HCT116 (cell line): ENCODE measurements at regions not wholly inside any gene's neighbourhood (a gene's known extent, or its start where the extent isn't known, plus 50 kb on each side); places are given as distances from the start of the nearest gene placed in this dataset.

Source experiments
- ATAC-seq: fragments of 200-7000 bp; cut with Tn5 transposase; 2 replicates; pipeline ENCODE4 v1.9.1; 2020; ENCODE audit warnings: mild to moderate bottlenecking, moderate library complexity
- BruUV-seq: library from RNA; stranded (reverse); fragments of 400-500 nt; replicated peaks from 2 replicates; lab custom pipeline; 2021; lab: Mats Ljungman, UMichigan
- CTCF ChIA-PET: fragments of 300-600 bp; sonication (Branson Sonifier 250); formaldehyde crosslinking; loops from one replicate; lab custom pipeline; 2021; ENCODE audit warnings: antibody characterized with exemption; lab: Charles Lee
- POLR2A ChIA-PET: fragments of 300-600, 350-600 bp; sonication (Branson Sonifier 250); formaldehyde crosslinking; loops from one replicate; lab custom pipeline; 2021; ENCODE audit warnings: antibody characterized with exemption; lab: Charles Lee
- RAD21 ChIA-PET, 2 experiments: fragments of 300-600 bp; sonication (Branson Sonifier 250); formaldehyde crosslinking; loops; one replicate each; lab custom pipeline; 2023; ENCODE audit warnings: low total read pairs in 2 of 2; ENCODE audit not compliant: uncharacterized antibody in 2 of 2, unreplicated experiment in 2 of 2, low non-redundant PET in 1 of 2; lab: Charles Lee
- DNase-seq: peaks from one replicate; pipeline ENCODE4 v3.0.0-alpha.2; 2010; ENCODE audit warnings: low read depth, low spot score
- H2AFZ ChIP-seq: fragments of 200-600 bp; shearing (Covaris generic), sonication (generic); 2 replicates; pipeline ENCODE4 v1.6.1; 2017; ENCODE audit warnings: low read depth, mixed run types, mixed read lengths, antibody characterized with exemption, low read length; ENCODE audit not compliant: poor library complexity, severe bottlenecking
- H3K27ac ChIP-seq: 2 replicates; pipeline ENCODE4 v1.5.1; 2012; ENCODE audit warnings: low read depth, low read length
- H3K27me3 ChIP-seq: fragments of 200-600 bp; sonication (generic); 2 replicates; pipeline ENCODE4 v1.6.1; 2016; ENCODE audit warnings: mixed run types, low read length, mixed read lengths; ENCODE audit not compliant: insufficient read depth
- H3K36me3 ChIP-seq, 2 experiments: fragments of 200-500 bp in 1 of 2; fragments of 200-600 bp in 1 of 2; sonication (Bioruptor generic) in 1 of 2; sonication (generic) in 1 of 2; 2 replicates each; pipeline versions ENCODE4 v1.5.1 to v1.6.1; 2014 to 2016; ENCODE audit warnings: low read length in 2 of 2, inconsistent platforms in 1 of 2, mixed read lengths in 1 of 2, mixed run types in 1 of 2; ENCODE audit not compliant: insufficient read depth in 2 of 2, control insufficient read depth in 1 of 2
- H3K4me1 ChIP-seq, 2 experiments: fragments of 200-600 bp in 1 of 2; sonication (generic) in 1 of 2; 2 replicates each; pipeline versions ENCODE4 v1.5.1 to v1.6.1; 2012 to 2017; ENCODE audit warnings: low read length in 2 of 2, inconsistent platforms in 1 of 2, mild to moderate bottlenecking in 1 of 2, mixed read lengths in 1 of 2, mixed run types in 1 of 2, moderate library complexity in 1 of 2; ENCODE audit not compliant: insufficient read depth in 2 of 2, control insufficient read depth in 1 of 2
- H3K4me2 ChIP-seq: fragments of 200-600 bp; sonication (generic); 2 replicates; pipeline ENCODE4 v1.6.1; 2017; ENCODE audit warnings: mixed run types, low read length, mixed read lengths
- H3K4me3 ChIP-seq, 2 experiments: fragments of 200-600 bp in 1 of 2; sonication (generic) in 1 of 2; replicated peaks in 1 of 2; 2 replicates each; pipeline ENCODE4 v1.5.1; 2011 to 2016; ENCODE audit warnings: low read length in 2 of 2, control low read depth in 1 of 2, low read depth in 1 of 2, mild to moderate bottlenecking in 1 of 2, mixed read lengths in 1 of 2, mixed run types in 1 of 2
- H3K79me2 ChIP-seq: fragments of 200-600 bp; sonication (generic); 2 replicates; pipeline ENCODE4 v1.6.1; 2017; ENCODE audit warnings: mild to moderate bottlenecking, mixed run types, low read length, moderate library complexity, mixed read lengths; ENCODE audit not compliant: insufficient read depth
- H3K9ac ChIP-seq: fragments of 200-600 bp; sonication (generic); 2 replicates; pipeline ENCODE4 v1.6.1; 2016; ENCODE audit warnings: low read length, mixed read lengths
- H3K9me2 ChIP-seq: fragments of 200-600 bp; sonication (generic), shearing (Covaris generic); 2 replicates; pipeline ENCODE4 v1.6.1; 2017; ENCODE audit warnings: mixed run types, mild to moderate bottlenecking, moderate library complexity; ENCODE audit not compliant: insufficient read depth
- H3K9me3 ChIP-seq, 2 experiments: fragments of 200-500 bp in 1 of 2; fragments of 200-600 bp in 1 of 2; sonication (Bioruptor generic) in 1 of 2; sonication (generic) in 1 of 2; 2 replicates each; pipeline ENCODE4 v1.6.1; 2014 to 2017; ENCODE audit warnings: low read length in 2 of 2, mixed read lengths in 2 of 2, inconsistent platforms in 1 of 2, low read depth in 1 of 2, mild to moderate bottlenecking in 1 of 2, mixed run types in 1 of 2, moderate library complexity in 1 of 2; ENCODE audit not compliant: control insufficient read depth in 1 of 2, insufficient read depth in 1 of 2
- H4K20me1 ChIP-seq: fragments of 200-600 bp; sonication (generic), shearing (Covaris generic); 2 replicates; pipeline ENCODE4 v1.6.1; 2017; ENCODE audit warnings: mixed run types, mild to moderate bottlenecking, moderate library complexity; ENCODE audit not compliant: insufficient read depth
- CBX3 ChIP-seq: IDR thresholded peaks from 2 replicates; pipeline ENCODE4 v1.6.1; 2012; ENCODE audit warnings: low read depth
- CTCF ChIP-seq, 3 experiments: fragments of 200-600 bp in 1 of 3; sonication (generic) in 1 of 3; IDR thresholded peaks in 2 of 3; conservative IDR thresholded peaks in 1 of 3; 2 replicates each; pipeline ENCODE4 v1.5.1; 2012 to 2017; ENCODE audit warnings: low read depth in 2 of 3, low read length in 2 of 3, antibody characterized with exemption in 1 of 3, borderline replicate concordance in 1 of 3, control low read depth in 1 of 3, mild to moderate bottlenecking in 1 of 3, mixed read lengths in 1 of 3, mixed run types in 1 of 3, moderate library complexity in 1 of 3; ENCODE audit not compliant: insufficient read depth in 1 of 3
- ELF1 ChIP-seq: IDR thresholded peaks from 2 replicates; pipeline ENCODE4 v1.6.1; 2012; ENCODE audit warnings: low read depth, borderline replicate concordance
- FOSL1 ChIP-seq: IDR thresholded peaks from 2 replicates; pipeline ENCODE4 v1.6.1; 2012; ENCODE audit warnings: low read depth
- MAX ChIP-seq: IDR thresholded peaks from 2 replicates; pipeline ENCODE4 v1.6.1; 2012
- POLR2A ChIP-seq: IDR thresholded peaks from 2 replicates; pipeline ENCODE4 v1.7.0; 2011; ENCODE audit warnings: borderline replicate concordance; ENCODE audit not compliant: insufficient read depth, insufficient read length; ENCODE audit errors: extremely low read depth
- POLR2AphosphoS5 ChIP-seq: IDR thresholded peaks from 2 replicates; pipeline ENCODE4 v1.6.1; 2011; ENCODE audit warnings: mild to moderate bottlenecking, low read depth, low read length, moderate library complexity
- RAD21 ChIP-seq: IDR thresholded peaks from 2 replicates; pipeline ENCODE4 v1.6.1; 2012; ENCODE audit warnings: low read depth, mild to moderate bottlenecking
- SIN3A ChIP-seq: IDR thresholded peaks from 2 replicates; pipeline ENCODE4 v1.6.1; 2012; ENCODE audit warnings: low read depth
- SP1 ChIP-seq: IDR thresholded peaks from 2 replicates; pipeline ENCODE4 v1.6.1; 2012; ENCODE audit warnings: low read depth
- SRF ChIP-seq: IDR thresholded peaks from 2 replicates; pipeline ENCODE4 v1.6.1; 2012; ENCODE audit warnings: low read depth
- YY1 ChIP-seq: IDR thresholded peaks from 2 replicates; pipeline ENCODE4 v1.6.1; 2011; ENCODE audit warnings: low read length, low read depth, moderate library complexity, mild to moderate bottlenecking; ENCODE audit not compliant: insufficient replicate concordance; ENCODE audit errors: extremely low read depth
- ZBTB33 ChIP-seq: IDR thresholded peaks from 2 replicates; pipeline ENCODE4 v1.6.1; 2011; ENCODE audit warnings: mild to moderate bottlenecking, low read length, moderate library complexity; ENCODE audit not compliant: insufficient replicate concordance; ENCODE audit errors: extremely low read depth
- ZFX ChIP-seq: fragments of 450-650 bp; IDR thresholded peaks from 2 replicates; pipeline ENCODE4 v1.6.1; 2017
- ZNF274 ChIP-seq: fragments of 200-500 bp; sonication (Bioruptor generic); IDR thresholded peaks from 2 replicates; pipeline ENCODE4 v1.6.1; 2014; ENCODE audit warnings: mild to moderate bottlenecking, low read depth, low read length, inconsistent platforms
- intact Hi-C: fragments of 100-400 bp; cut with micrococcal nuclease; formaldehyde crosslinking; loops from 2 replicates; pipeline ENCODE4 v1.10.0; 2022

- Histone ChIP-seq H3K27me3 (no peaks in the 10 kb centered on the region), H3K4me3 (no peak overlapping the region), H3K9me2 (no peaks in the 10 kb centered on the region), H3K27ac (no peak overlapping the region), H3K4me2 (no peak overlapping the region), H3K4me1 (no peaks in the 10 kb centered on the region), H3K9ac (no peak overlapping the region), H3K79me2 (no peaks in the 10 kb centered on the region), H3K36me3 (no peaks in the 10 kb centered on the region), H2AFZ (no peak overlapping the region), H3K9me3 (peaks cover 9 to 12% of the 10 kb centered on the region in 2 experiments; a peak in 2 of 4 replicates), H4K20me1 (no peaks in the 10 kb centered on the region)
- RAD21 ChIA-PET, result no interaction called here
- DNase-seq (no peak), ATAC-seq (no peak)
- no TSS peak for BruUV-seq
- intact Hi-C loops, result no loop called here
- POLR2A ChIA-PET, result no interaction called here
- TF ChIP-seq ZFX (no peak), ELF1 (no peak)
- CTCF ChIA-PET, result no interaction called here
These were observed 591.8 kb upstream of the ADARB2 start for GRCh38 chr10:2329082-2329481.

- no peak overlapping the region for H3K4me3 ChIP-seq
- no peak overlapping the region for H3K9ac ChIP-seq
- no TSS peak for BruUV-seq
- H3K79me2 ChIP-seq, result no peaks in the 10 kb centered on the region
- intact Hi-C loops, result no loop called here
- no peak overlapping the region for H2AFZ ChIP-seq
- no peaks in the 10 kb centered on the region for H3K27me3 ChIP-seq
- H3K27ac ChIP-seq, result no peak overlapping the region
- no peaks in the 10 kb centered on the region for H3K36me3 ChIP-seq
- POLR2A ChIA-PET, result no interaction called here
- CTCF ChIA-PET, result no interaction called here
- TF ChIP-seq SIN3A (no peak), CBX3 (no peak), ZFX (no peak), ZBTB33 (no peak), ELF1 (no peak), RAD21 (no peak), MAX (no peak), SRF (no peak), SP1 (no peak), POLR2A (no peak), FOSL1 (no peak), POLR2AphosphoS5 (no peak), YY1 (no peak), ZNF274 (no peak), CTCF (IDR thresholded peaks at IDR 0.05 in 2 of 3, conservative IDR thresholded peaks at IDR 0.05 in 1 of 3; ENCODE audit: borderline replicate concordance in 1 of 3, insufficient read depth in 1 of 3, low read depth in 2 of 3, low read length in 2 of 3) (no peak)
- peaks cover 4 to 6% of the 10 kb centered on the region in 2 experiments; a peak in 2 of 4 replicates for H3K9me3 ChIP-seq
- no peaks in the 10 kb centered on the region for H3K4me1 ChIP-seq
- no peak overlapping the region for H3K4me2 ChIP-seq
- no peaks in the 10 kb centered on the region for H4K20me1 ChIP-seq
- H3K9me2 ChIP-seq, result no peaks in the 10 kb centered on the region
- ATAC-seq (no peak), DNase-seq (no peak)
- RAD21 ChIA-PET, result no interaction called here
These were observed 589.1 kb upstream of the ADARB2 start for GRCh38 chr10:2326411-2326810.
